Limb (tissue), 2 donors: ENCODE measurements at regions not wholly inside any gene's neighbourhood (a gene's known extent, or its start where the extent isn't known, plus 50 kb on each side); places are given as distances from the start of the nearest gene placed in this dataset.
"Not testable (repeated sequence)": the region's sequence is repeated elsewhere in the genome, so short reads cannot be mapped to it uniquely, and the experiment has no call there.

Experiments
- DNase-seq, 2 donors: peaks; one replicate each; pipeline ENCODE4 v3.0.0-alpha.2; 2016; ENCODE audit errors: extremely low spot score in 2 of 2

DNA sequence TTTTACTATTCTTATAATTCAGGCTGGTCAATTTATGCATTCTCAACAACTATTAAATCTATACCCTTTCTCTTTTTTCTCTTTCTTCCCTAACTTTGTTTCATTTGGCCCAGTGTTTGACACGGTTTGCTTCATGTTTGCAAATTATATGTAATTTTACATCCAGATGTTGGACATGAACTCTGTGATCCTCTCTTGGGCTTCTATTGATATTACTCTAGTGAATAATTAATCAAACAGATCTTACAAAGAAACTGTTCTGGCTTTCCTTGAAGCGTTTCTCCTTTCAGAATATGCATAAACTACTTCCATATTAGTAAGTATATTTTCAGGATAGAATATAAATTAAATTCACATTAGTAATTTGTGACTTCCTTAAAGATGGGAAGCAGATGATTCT is 225.1 kb upstream of the TMEFF2 start:
- DNase-seq = no peak

- no peak for DNase-seq
Measured at GRCh38 chr2:192416060-192416459, 221.3 kb upstream of the TMEFF2 start.

DNA sequence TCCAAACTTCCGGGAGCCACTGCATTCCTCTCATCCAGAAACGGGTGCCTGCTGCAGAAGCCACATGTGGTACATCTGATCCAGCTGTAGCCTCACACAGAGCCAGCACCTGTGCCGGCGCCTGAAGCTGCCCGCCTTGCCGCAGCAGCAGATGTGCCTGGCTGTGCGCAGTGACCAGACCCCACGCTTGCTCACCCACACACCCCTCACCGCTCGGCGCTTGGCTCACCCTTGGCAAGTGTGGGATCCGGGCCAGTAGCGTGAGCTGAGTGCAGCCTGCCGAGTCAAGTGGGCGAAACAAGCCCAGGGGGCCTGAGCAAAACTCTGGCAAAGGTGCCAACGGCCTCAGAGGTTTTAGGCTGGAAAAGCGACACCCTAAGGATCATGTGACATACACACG is 220.1 kb upstream of the TMEFF2 start:
- DNase-seq = no peak

- no peak for DNase-seq
Measured at GRCh38 chr2:192413812-192414681, 219.3 kb upstream of the TMEFF2 start.

- not testable (repeated sequence) for DNase-seq
Measured at GRCh38 chr2:192412866-192413265, 218.1 kb upstream of the TMEFF2 start.

- no peak for DNase-seq
Measured at GRCh38 chr2:192412394-192412793, 217.7 kb upstream of the TMEFF2 start.

DNA sequence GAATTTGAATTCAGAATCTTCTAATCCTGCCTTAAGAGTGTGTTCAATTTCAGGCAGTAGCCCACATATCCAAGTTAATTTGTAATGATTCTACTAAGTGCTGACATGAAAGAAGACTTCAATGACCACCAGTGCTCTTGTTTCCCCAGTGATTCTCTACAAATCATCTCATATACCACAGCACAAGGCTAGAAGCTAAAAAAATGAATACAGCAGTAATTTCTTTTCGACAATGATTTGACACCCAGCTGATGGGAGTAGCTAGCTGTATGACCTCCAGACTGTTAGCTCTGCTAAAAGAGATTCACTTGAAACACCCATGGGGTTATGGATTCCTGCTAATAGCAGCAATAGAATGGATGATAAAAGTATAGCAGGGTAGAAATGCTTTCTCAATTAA is 217.0 kb upstream of the TMEFF2 start:
- no peak for DNase-seq

DNA sequence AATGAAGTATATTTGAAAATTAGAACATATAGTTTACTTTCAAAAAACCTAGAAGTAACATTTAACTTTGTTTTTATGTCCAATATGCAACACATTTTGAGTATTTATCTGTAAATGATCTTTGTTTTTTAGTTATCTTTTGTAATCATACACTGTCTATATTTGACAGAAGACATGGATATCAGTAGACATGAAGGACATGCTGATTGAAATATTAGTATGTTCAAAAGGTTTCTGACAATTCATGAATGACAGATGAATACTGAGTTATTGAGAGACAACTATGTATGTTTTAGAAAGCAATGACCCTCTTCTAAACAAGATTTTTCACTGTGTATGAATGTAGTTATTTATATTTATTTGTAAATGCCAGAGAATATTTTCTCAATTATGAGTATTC is 215.6 kb upstream of the TMEFF2 start:
- DNase-seq = no peak

- no peak for DNase-seq
Measured at GRCh38 chr2:192407692-192408091, 213.0 kb upstream of the TMEFF2 start.

GRCh38 chr2:192398236-192398635 is 203.5 kb upstream of the TMEFF2 start:
- DNase-seq = no peak

DNA sequence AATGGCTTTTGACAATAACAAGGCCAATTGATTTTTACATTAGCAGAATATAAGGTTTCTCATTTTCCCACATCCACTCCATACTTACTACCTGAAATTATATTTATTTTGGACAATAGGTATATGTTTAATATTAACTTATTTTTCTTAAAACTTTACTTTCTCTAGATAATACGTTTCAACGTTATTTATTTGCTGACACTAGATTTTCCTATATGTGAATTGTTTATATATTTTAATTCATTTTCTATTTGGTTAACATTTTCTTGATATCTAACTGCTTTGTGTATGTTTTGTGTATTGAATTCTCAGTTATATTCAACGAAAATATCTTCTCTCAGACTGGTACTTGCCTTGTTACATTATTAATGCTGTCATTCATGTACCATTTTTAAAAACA is 199.9 kb upstream of the TMEFF2 start:
- DNase-seq = no peak

GRCh38 chr2:192391041-192391440 is 196.3 kb upstream of the TMEFF2 start:
- no peak for DNase-seq

DNA sequence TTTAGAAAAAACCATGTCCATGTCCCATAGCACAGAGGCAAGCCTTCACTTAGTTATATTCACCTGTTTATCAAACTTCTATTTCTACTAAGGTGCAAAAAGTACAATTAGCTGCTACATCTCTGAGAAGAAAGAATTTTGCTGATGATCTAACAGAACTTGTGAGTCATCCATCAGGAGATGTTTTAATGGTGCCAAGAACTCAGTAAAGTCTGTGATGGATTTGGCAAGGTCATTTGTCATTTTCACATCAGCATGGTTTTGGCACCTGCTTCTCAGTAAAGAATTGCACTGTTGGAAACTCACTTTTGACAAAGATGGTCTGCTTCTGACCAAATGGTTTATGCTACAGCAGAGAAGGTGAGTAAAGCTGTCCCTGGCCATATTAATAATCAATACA is 195.7 kb upstream of the TMEFF2 start:
- DNase-seq = no peak

DNA sequence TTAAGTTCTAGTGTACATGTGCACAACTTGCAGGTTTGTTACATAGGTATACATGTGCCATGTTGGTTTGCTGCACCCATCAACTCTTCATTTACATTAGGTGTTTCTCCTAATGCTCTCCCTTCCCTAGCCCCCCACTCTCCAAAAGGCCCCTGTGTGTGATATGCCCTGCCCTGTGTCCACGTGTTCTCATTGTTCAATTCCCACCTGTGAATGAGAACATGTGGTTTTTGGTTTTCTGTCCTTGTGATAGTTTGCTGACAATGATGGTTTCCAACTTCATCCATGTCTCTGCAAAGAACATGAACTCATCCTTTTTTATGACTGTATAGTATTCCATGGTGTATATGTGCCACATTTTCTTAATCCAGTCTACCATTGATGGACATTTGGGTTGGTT is 189.5 kb upstream of the TMEFF2 start:
- DNase-seq = not testable (repeated sequence)

DNA sequence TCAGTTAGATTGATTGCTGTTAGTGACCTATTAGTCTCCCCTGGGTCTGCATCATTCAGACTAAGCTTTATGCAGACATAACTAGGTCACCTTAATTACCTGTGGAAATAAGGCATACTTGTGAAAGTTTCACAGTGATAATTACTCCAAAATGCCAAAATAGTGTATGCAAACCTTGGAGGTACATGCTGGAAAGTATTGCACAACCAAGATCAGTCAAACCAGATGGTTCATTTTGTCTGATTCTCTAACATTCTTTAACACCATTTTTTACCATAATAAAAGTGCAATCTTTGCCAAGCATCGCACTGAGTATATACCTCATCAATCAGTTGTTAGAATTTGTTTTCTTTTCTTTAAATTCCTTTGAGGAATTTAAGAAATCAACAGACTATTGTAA is 186.3 kb upstream of the TMEFF2 start:
- no peak for DNase-seq

DNA sequence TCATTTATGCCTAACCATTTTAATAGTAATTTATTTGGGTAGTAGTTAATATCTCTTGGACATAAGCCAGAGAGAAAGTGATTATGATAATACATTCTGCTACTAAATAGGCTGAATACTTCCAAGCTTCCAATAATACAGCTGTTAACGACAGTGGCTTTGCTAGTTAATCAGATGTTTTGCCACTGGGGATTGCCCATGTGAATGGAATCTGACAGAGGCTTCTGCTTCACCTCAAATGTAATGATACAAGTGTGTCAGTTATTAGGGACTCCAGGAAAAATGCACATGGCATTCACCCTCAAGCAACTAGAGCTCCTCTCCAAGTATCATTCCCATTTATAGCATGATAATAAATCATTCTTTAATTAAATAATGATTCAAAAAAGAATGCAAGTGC is 185.0 kb upstream of the TMEFF2 start:
- DNase-seq = no peak

DNA sequence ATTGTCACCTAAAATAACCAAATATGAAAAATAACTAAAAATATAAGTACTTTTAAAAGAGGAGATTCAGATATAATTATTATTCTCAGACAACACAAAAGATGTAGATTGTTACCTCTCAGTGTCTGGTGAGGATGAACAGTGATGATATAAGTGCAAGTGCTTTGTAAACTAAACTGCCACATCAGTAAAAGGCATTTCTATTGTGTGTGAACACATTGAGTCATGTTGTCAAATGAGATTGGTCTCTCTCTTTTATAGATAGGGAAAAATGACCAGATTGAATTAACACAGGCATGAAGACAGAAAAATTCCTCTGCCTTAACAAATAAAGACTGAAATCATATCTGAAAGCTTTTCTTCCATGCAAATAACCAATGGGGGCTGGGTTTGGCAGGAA is 182.4 kb upstream of the TMEFF2 start:
- DNase-seq = no peak

- no peak for DNase-seq
Measured at GRCh38 chr2:192373754-192374153, 179.0 kb upstream of the TMEFF2 start.

GRCh38 chr2:192373221-192373620 is 178.5 kb upstream of the TMEFF2 start:
- DNase-seq = no peak

- DNase-seq = no peak
Measured at GRCh38 chr2:192369969-192370368, 175.2 kb upstream of the TMEFF2 start.

GRCh38 chr2:192357217-192357616 is 162.5 kb upstream of the TMEFF2 start:
- DNase-seq = no peak

DNA sequence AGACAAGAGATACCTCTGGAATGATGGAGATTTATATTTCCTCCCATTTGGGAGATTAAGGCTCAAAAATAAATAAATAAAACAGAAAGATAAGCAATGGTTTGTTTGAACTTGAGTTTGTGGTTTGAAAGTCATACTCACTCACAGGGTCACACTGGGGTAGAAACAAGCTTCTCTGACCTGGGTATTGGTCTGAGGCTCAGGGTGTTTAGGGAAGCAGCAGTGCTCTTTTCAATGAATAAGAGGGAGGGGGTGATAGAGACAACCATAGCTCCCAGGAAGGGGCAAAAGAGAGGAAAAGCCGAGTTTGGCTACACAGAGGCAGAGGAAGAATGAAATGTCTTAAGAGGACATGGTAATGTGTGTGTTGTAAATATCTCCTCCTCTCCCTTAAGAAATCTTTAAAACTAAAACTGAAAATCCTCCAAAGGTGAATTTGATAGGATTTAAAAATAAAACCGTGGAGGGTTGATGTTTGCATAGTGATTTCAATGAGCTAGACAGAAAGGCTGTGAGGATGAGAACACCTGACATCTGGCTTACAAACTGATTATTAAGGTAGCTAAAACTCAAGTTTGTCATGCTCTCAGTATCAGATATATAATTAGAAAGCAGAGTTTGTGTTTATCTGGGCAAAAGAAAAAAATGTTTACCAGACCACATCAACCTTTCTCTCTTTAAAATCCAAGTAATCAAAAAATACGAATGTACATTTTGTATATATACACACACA is 159.9 kb upstream of the TMEFF2 start:
- no peak for DNase-seq

GRCh38 chr2:192347542-192347941 is 152.8 kb upstream of the TMEFF2 start:
- DNase-seq = no peak
